HepG2 (cell line): ENCODE measurements at regions not wholly inside any gene's neighbourhood (a gene's known extent, or its start where the extent isn't known, plus 50 kb on each side); places are given as distances from the start of the nearest gene placed in this dataset.

Experiments used
- BCL3 ChIP-seq: sonication (generic); formaldehyde crosslinking; IDR thresholded peaks from 2 replicates; pipeline ENCODE4 v1.5.1; 2020; ENCODE audit warnings: mild to moderate bottlenecking, missing genetic modification reagents, moderate library complexity
- DZIP1 ChIP-seq: sonication (generic); formaldehyde crosslinking; IDR thresholded peaks from 2 replicates; pipeline ENCODE4 v1.5.0; 2020; ENCODE audit warnings: mild to moderate bottlenecking, missing genetic modification reagents
- KDM3A ChIP-seq: IDR thresholded peaks from 2 replicates; pipeline ENCODE4 v1.6.1; 2018; ENCODE audit warnings: low read depth, missing compliant biosample characterization
- KLF15 ChIP-seq: sonication (generic); formaldehyde crosslinking; IDR thresholded peaks from 2 replicates; pipeline ENCODE4 v1.8.1; 2023; ENCODE audit warnings: borderline replicate concordance, mild to moderate bottlenecking, inconsistent platforms, missing genetic modification reagents, mixed read lengths
- SIN3A ChIP-seq: IDR thresholded peaks from 2 replicates; pipeline ENCODE4 v1.6.1; 2011; ENCODE audit warnings: low read depth, mild to moderate bottlenecking, control low read depth, low read length, borderline replicate concordance
- SNAPC5 ChIP-seq: sonication (generic); formaldehyde crosslinking; IDR thresholded peaks from 2 replicates; pipeline ENCODE4 v1.8.1; 2023; ENCODE audit warnings: mild to moderate bottlenecking, missing genetic modification reagents, borderline replicate concordance
- TP53 ChIP-seq: sonication (generic); formaldehyde crosslinking; conservative IDR thresholded peaks from 2 replicates; pipeline ENCODE4 v1.4.0; 2020; ENCODE audit warnings: missing genetic modification reagents
- ZNF138 ChIP-seq: sonication (generic); formaldehyde crosslinking; IDR thresholded peaks from 2 replicates; pipeline ENCODE4 v1.5.0; 2020; ENCODE audit warnings: mild to moderate bottlenecking, low read depth, missing genetic modification reagents
- ZNF431 ChIP-seq: sonication (generic); formaldehyde crosslinking; IDR thresholded peaks from 2 replicates; pipeline ENCODE4 v1.9.0; 2022; ENCODE audit warnings: missing genetic modification reagents, low read depth, mild to moderate bottlenecking, borderline replicate concordance
- ZNF879 ChIP-seq: sonication (generic); formaldehyde crosslinking; IDR thresholded peaks from 2 replicates; pipeline ENCODE4 v1.8.1; 2023; ENCODE audit warnings: missing genetic modification reagents
- TF ChIP-seq, protein P1 (sequence below): sonication (generic); formaldehyde crosslinking; IDR thresholded peaks from 2 replicates; pipeline ENCODE4 v1.4.0; 2020; ENCODE audit warnings: mild to moderate bottlenecking, missing genetic modification reagents
- TF ChIP-seq, protein P2 (sequence below): conservative IDR thresholded peaks from 2 replicates; pipeline ENCODE4 v1.6.1; 2018; ENCODE audit warnings: missing genetic modification reagents
- TF ChIP-seq, protein P3 (sequence below): IDR thresholded peaks from 2 replicates; pipeline ENCODE4 v1.6.1; 2018; ENCODE audit warnings: missing genetic modification reagents
- TF ChIP-seq, protein P4 (sequence below): sonication (generic); formaldehyde crosslinking; IDR thresholded peaks from 2 replicates; pipeline ENCODE4 v1.4.0; 2020; ENCODE audit warnings: missing genetic modification reagents, low read depth, mild to moderate bottlenecking, borderline replicate concordance
- TF ChIP-seq, protein P5 (sequence below): sonication (generic); formaldehyde crosslinking; IDR thresholded peaks from 2 replicates; pipeline ENCODE4 v1.4.0; 2020; ENCODE audit warnings: missing genetic modification reagents, mild to moderate bottlenecking, borderline replicate concordance

DNA sequence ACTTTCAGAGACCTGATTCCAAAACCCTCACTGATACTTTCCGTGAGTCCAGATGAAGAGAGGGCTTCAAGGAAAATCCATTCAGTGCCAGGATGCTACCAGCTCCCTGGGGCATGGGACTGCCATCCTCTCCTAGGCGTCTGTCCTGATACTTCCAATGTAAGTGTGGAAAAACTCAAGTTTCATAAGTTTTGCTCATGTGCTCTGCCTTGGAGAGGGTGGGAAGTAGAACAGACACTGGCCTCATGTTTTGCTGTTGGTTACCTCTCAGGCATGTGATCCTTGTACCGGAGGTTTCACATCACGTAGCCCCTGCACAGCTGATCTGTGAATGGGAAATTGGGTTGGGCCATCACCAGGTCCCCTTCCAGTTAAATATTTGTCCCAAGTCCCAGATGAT lies 517.1 kb downstream of the RPS24 start (continued):
- TF ChIP-seq BCL3 (CRISPR knock-in tag) (peak; percentile 54; the same call in 1 of the 2 replicates), KLF15 (CRISPR knock-in tag) (no peak), TP53 (CRISPR knock-in tag) (0 out of 2 replicates have a peak, but pooled peaks have one; percentile 28), SIN3A (0 out of 2 replicates have a peak, but pooled peaks have one; percentile 14), SNAPC5 (CRISPR knock-in tag) (no peak), DZIP1 (CRISPR knock-in tag) (no peak), ZNF138 (CRISPR knock-in tag) (no peak), ZNF431 (CRISPR knock-in tag) (no peak), ZNF879 (CRISPR knock-in tag) (no peak), KDM3A (CRISPR knock-in tag) (no peak)
- TF ChIP-seq, protein P1, sequence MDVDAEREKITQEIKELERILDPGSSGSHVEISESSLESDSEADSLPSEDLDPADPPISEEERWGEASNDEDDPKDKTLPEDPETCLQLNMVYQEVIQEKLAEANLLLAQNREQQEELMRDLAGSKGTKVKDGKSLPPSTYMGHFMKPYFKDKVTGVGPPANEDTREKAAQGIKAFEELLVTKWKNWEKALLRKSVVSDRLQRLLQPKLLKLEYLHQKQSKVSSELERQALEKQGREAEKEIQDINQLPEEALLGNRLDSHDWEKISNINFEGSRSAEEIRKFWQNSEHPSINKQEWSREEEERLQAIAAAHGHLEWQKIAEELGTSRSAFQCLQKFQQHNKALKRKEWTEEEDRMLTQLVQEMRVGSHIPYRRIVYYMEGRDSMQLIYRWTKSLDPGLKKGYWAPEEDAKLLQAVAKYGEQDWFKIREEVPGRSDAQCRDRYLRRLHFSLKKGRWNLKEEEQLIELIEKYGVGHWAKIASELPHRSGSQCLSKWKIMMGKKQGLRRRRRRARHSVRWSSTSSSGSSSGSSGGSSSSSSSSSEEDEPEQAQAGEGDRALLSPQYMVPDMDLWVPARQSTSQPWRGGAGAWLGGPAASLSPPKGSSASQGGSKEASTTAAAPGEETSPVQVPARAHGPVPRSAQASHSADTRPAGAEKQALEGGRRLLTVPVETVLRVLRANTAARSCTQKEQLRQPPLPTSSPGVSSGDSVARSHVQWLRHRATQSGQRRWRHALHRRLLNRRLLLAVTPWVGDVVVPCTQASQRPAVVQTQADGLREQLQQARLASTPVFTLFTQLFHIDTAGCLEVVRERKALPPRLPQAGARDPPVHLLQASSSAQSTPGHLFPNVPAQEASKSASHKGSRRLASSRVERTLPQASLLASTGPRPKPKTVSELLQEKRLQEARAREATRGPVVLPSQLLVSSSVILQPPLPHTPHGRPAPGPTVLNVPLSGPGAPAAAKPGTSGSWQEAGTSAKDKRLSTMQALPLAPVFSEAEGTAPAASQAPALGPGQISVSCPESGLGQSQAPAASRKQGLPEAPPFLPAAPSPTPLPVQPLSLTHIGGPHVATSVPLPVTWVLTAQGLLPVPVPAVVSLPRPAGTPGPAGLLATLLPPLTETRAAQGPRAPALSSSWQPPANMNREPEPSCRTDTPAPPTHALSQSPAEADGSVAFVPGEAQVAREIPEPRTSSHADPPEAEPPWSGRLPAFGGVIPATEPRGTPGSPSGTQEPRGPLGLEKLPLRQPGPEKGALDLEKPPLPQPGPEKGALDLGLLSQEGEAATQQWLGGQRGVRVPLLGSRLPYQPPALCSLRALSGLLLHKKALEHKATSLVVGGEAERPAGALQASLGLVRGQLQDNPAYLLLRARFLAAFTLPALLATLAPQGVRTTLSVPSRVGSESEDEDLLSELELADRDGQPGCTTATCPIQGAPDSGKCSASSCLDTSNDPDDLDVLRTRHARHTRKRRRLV (CRISPR knock-in tag) = no peak
- TF ChIP-seq, protein P2, sequence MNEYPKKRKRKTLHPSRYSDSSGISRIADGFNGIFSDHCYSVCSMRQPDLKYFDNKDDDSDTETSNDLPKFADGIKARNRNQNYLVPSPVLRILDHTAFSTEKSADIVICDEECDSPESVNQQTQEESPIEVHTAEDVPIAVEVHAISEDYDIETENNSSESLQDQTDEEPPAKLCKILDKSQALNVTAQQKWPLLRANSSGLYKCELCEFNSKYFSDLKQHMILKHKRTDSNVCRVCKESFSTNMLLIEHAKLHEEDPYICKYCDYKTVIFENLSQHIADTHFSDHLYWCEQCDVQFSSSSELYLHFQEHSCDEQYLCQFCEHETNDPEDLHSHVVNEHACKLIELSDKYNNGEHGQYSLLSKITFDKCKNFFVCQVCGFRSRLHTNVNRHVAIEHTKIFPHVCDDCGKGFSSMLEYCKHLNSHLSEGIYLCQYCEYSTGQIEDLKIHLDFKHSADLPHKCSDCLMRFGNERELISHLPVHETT (CRISPR knock-in tag) = no peak
- TF ChIP-seq, protein P3, sequence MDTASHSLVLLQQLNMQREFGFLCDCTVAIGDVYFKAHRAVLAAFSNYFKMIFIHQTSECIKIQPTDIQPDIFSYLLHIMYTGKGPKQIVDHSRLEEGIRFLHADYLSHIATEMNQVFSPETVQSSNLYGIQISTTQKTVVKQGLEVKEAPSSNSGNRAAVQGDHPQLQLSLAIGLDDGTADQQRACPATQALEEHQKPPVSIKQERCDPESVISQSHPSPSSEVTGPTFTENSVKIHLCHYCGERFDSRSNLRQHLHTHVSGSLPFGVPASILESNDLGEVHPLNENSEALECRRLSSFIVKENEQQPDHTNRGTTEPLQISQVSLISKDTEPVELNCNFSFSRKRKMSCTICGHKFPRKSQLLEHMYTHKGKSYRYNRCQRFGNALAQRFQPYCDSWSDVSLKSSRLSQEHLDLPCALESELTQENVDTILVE (CRISPR knock-in tag) = no peak; the same call in 1 of the 2 replicates
- TF ChIP-seq, protein P4, sequence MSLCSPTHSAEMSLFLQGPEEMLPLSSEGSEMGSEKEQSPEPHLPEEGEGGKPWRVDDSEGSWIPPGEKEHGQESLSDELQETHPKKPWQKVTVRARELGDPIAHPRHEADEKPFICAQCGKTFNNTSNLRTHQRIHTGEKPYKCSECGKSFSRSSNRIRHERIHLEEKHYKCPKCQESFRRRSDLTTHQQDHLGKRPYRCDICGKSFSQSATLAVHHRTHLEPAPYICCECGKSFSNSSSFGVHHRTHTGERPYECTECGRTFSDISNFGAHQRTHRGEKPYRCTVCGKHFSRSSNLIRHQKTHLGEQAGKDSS (CRISPR knock-in tag) = peak; percentile 62; the same call in 1 of the 2 replicates
- TF ChIP-seq, protein P5, sequence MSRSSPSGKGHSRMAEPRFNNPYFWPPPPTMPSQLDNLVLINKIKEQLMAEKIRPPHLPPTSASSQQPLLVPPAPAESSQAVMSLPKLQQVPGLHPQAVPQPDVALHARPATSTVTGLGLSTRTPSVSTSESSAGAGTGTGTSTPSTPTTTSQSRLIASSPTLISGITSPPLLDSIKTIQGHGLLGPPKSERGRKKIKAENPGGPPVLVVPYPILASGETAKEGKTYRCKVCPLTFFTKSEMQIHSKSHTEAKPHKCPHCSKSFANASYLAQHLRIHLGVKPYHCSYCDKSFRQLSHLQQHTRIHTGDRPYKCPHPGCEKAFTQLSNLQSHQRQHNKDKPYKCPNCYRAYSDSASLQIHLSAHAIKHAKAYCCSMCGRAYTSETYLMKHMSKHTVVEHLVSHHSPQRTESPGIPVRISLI (CRISPR knock-in tag) = no peak
